ENCODE measurements at regions not wholly inside any gene's neighbourhood (a gene's known extent, or its start where the extent isn't known, plus 50 kb on each side); places are given as distances from the start of the nearest gene placed in this dataset.

DNA sequence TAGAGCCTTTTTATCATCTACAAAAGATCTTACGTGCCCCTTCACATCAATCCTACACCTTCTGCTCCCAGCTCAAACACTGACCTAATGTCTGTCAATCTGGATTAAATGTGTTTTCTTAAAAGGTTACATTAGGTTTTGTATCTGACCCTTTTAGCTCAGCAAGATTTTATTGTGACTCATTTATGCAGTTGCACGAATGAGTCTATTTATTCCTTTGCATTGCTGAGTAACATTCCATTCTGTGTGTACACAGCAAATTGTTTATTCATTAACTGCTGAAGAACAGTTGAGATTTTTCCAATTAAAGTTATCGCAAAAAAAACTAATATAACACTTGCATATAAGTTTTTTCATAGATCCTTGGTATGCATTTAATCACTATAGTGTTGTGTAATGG lies 253.9 kb upstream of the GPC6 start:
- POLR2A ChIA-PET (ENCODE audit: unreplicated experiment), result no interaction called here
- BruUV-seq (replicated peaks), result no TSS peak

DNA sequence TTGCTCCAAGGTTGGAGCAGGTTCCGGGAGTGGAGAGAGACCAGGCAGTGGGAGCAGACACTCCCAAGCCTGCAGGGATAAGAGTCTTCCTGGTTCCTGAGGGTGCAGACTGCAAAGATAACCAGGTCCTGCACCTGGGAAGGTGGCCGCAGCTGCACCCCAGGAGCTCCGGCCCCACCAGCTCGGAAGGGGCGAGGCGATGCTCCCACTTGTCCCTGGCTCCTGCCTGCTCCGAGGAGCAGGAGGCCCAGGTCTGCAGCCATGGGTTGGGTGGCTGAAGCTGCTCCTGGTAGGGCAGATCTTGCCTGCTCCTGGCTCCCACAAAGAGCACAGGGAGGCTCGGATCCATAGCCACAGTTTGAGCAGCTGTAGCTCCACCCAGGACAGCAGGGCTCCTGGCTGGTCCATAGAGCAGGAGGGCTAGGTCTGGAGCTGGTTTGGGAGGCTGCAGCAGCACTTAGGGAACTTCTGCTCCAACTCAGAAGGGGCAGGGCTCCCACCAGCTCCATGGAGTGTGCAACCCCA lies 251.6 kb upstream of the GPC6 start:
- Histone ChIP-seq H3K79me2 (ENCODE audit: low read length) (no peaks in the 10 kb centered on the region), H3K36me3 (ENCODE audit: low read depth, low read length) (no peaks in the 10 kb centered on the region), H3K9me3 (ENCODE audit: low read length) (no peaks in the 10 kb centered on the region), H3K4me3 (ENCODE audit: low read length) (no peak overlapping the region), H3K4me1 (ENCODE audit: insufficient read depth, low read length) (no peaks in the 10 kb centered on the region), H3K4me2 (ENCODE audit: low read length) (no peak overlapping the region), H4K20me1 (ENCODE audit: low read length) (no peaks in the 10 kb centered on the region), H2AFZ (ENCODE audit: low read length) (no peak overlapping the region), H3K9ac (ENCODE audit: low read length) (no peak overlapping the region), H3K9me2 (replicated peaks; ENCODE audit: low read length) (no peaks in the 10 kb centered on the region), H3K27ac (ENCODE audit: low read length) (no peak overlapping the region), H3K27me3 (ENCODE audit: low read length) (no peaks in the 10 kb centered on the region), H3F3A (ENCODE audit: low read length, unreplicated experiment) (no peaks in the 10 kb centered on the region)
- TF ChIP-seq EZH2phosphoT487 (IDR thresholded peaks at IDR 0.05; ENCODE audit: borderline replicate concordance, low read length) (no peak), EZH2 (IDR thresholded peaks at IDR 0.05; ENCODE audit: low read length, unreplicated experiment) (no peak)
- TF ChIP-seq, protein P1, sequence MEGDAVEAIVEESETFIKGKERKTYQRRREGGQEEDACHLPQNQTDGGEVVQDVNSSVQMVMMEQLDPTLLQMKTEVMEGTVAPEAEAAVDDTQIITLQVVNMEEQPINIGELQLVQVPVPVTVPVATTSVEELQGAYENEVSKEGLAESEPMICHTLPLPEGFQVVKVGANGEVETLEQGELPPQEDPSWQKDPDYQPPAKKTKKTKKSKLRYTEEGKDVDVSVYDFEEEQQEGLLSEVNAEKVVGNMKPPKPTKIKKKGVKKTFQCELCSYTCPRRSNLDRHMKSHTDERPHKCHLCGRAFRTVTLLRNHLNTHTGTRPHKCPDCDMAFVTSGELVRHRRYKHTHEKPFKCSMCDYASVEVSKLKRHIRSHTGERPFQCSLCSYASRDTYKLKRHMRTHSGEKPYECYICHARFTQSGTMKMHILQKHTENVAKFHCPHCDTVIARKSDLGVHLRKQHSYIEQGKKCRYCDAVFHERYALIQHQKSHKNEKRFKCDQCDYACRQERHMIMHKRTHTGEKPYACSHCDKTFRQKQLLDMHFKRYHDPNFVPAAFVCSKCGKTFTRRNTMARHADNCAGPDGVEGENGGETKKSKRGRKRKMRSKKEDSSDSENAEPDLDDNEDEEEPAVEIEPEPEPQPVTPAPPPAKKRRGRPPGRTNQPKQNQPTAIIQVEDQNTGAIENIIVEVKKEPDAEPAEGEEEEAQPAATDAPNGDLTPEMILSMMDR (conservative IDR thresholded peaks at IDR 0.05; ENCODE audit: low read depth, low read length), result no peak
- BruUV-seq (replicated peaks), result no TSS peak
- CTCF ChIA-PET, result no interaction called here
- POLR2A ChIA-PET (ENCODE audit: unreplicated experiment), result no interaction called here
- DNase-seq (no peak), ATAC-seq (no peak)
- intact Hi-C loops (cut with micrococcal nuclease), result no loop called here

More for the DNA sequence above, 253.9 kb upstream of the GPC6 start:
- no peak overlapping the region for H3K4me2 ChIP-seq (ENCODE audit: low read length)
- no peak overlapping the region for H3K9ac ChIP-seq (ENCODE audit: low read length)
- no peak overlapping the region for H2AFZ ChIP-seq (ENCODE audit: low read length)
- H3K4me3 ChIP-seq (ENCODE audit: low read length), result no peak overlapping the region
- no peaks in the 10 kb centered on the region for H4K20me1 ChIP-seq (ENCODE audit: low read length)
- peak; percentile 11 for DNase-seq
- ATAC-seq, result no peak
- no peaks in the 10 kb centered on the region for H3K4me1 ChIP-seq (ENCODE audit: insufficient read depth, low read length)
- H3K9me2 ChIP-seq (replicated peaks; ENCODE audit: low read length), result no peaks in the 10 kb centered on the region
- CTCF ChIA-PET, result no interaction called here
- H3K79me2 ChIP-seq (ENCODE audit: low read length), result no peaks in the 10 kb centered on the region
- TF ChIP-seq, protein P1 (conservative IDR thresholded peaks at IDR 0.05; ENCODE audit: low read depth, low read length), result no peak
- no peak for TF ChIP-seq EZH2 (IDR thresholded peaks at IDR 0.05; ENCODE audit: low read length, unreplicated experiment)
- no peak for TF ChIP-seq EZH2phosphoT487 (IDR thresholded peaks at IDR 0.05; ENCODE audit: borderline replicate concordance, low read length)
- H3K36me3 ChIP-seq (ENCODE audit: low read depth, low read length), result no peaks in the 10 kb centered on the region
- intact Hi-C loops (cut with micrococcal nuclease), result no loop called here
- H3K9me3 ChIP-seq (ENCODE audit: low read length), result no peaks in the 10 kb centered on the region
- H3K27me3 ChIP-seq (ENCODE audit: low read length), result no peaks in the 10 kb centered on the region
- no peaks in the 10 kb centered on the region for H3F3A ChIP-seq (ENCODE audit: low read length, unreplicated experiment)
- no peak overlapping the region for H3K27ac ChIP-seq (ENCODE audit: low read length)

DNA sequence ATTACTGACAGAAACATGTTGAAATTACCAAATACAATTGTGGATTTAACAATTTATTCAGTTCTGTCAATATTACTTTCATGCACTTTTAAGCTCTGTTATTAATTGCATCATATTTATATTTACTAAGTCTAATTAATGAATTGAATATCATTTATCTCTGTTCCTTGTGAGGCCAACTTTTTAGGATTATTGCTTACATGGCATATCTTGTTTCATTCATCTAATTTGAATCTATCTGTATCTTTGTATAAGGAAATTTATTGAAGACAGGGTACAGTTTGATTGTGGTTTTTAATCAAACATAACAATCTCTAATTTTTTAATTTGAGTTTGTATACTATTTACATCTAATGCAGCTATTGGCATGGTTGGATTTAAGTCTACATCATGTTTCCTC lies 249.9 kb upstream of the GPC6 start:
- BruUV-seq (replicated peaks), result no TSS peak
- Histone ChIP-seq H3K27ac (ENCODE audit: low read length) (no peak overlapping the region), H3K4me1 (ENCODE audit: insufficient read depth, low read length) (no peaks in the 10 kb centered on the region), H3K27me3 (ENCODE audit: low read length) (no peaks in the 10 kb centered on the region), H3K9ac (ENCODE audit: low read length) (no peak overlapping the region), H3K79me2 (ENCODE audit: low read length) (no peaks in the 10 kb centered on the region), H3K36me3 (ENCODE audit: low read depth, low read length) (no peaks in the 10 kb centered on the region), H3K9me3 (ENCODE audit: low read length) (no peaks in the 10 kb centered on the region), H3K4me3 (ENCODE audit: low read length) (no peak overlapping the region), H3K9me2 (replicated peaks; ENCODE audit: low read length) (no peaks in the 10 kb centered on the region), H4K20me1 (ENCODE audit: low read length) (no peaks in the 10 kb centered on the region), H3K4me2 (ENCODE audit: low read length) (no peak overlapping the region), H3F3A (ENCODE audit: low read length, unreplicated experiment) (no peaks in the 10 kb centered on the region), H2AFZ (ENCODE audit: low read length) (no peak overlapping the region)
- ATAC-seq (no peak), DNase-seq (no peak)
- CTCF ChIA-PET, result no interaction called here
- intact Hi-C loops (cut with micrococcal nuclease), result no loop called here
- POLR2A ChIA-PET (ENCODE audit: unreplicated experiment), result no interaction called here
- no peak for TF ChIP-seq EZH2 (IDR thresholded peaks at IDR 0.05; ENCODE audit: low read length, unreplicated experiment)
- TF ChIP-seq, protein P1 (conservative IDR thresholded peaks at IDR 0.05; ENCODE audit: low read depth, low read length), result no peak
- TF ChIP-seq EZH2phosphoT487 (IDR thresholded peaks at IDR 0.05; ENCODE audit: borderline replicate concordance, low read length), result no peak

Data from PC-3 (cell line).